Ovary (tissue), 7 donors: ENCODE measurements at regions not wholly inside any gene's neighbourhood (a gene's known extent, or its start where the extent isn't known, plus 50 kb on each side); places are given as distances from the start of the nearest gene placed in this dataset.

Experiments
- DNase-seq, 5 donors: peaks; one replicate each; pipeline ENCODE4 v3.0.0-alpha.2; 2019 to 2020
- H3K27ac ChIP-seq, 2 donors: fragments of 200-600 bp; one replicate each; pipeline versions ENCODE4 v1.5.1 to v1.8.0; 2019 to 2022
- H3K27me3 ChIP-seq: fragments of 200-600 bp; one replicate; pipeline ENCODE4 v1.8.0; 2022
- H3K36me3 ChIP-seq: fragments of 200-600 bp; sonication (generic); one replicate; pipeline ENCODE4 v1.5.1; 2019
- H3K4me1 ChIP-seq: one replicate; pipeline ENCODE4 v1.8.1; 2013; ENCODE audit warnings: mild to moderate bottlenecking, moderate library complexity; ENCODE audit not compliant: insufficient read depth
- H3K4me3 ChIP-seq: fragments of 200-600 bp; sonication (generic); one replicate; pipeline ENCODE4 v1.5.1; 2017
- H3K9me3 ChIP-seq, 2 donors: fragments of 200-600 bp in 1 of 2; sonication (generic) in 1 of 2; one replicate each; pipeline versions ENCODE4 v1.5.1 to v1.8.1; 2013 to 2019; ENCODE audit warnings: mild to moderate bottlenecking in 1 of 2, moderate library complexity in 1 of 2
- EP300 ChIP-seq: sonication (generic); formaldehyde crosslinking; IDR thresholded peaks from one replicate; pipeline ENCODE4 v1.6.1; 2017; ENCODE audit warnings: antibody characterized with exemption
- POLR2A ChIP-seq: fragments of 450-650 bp; IDR thresholded peaks from one replicate; pipeline ENCODE4 v1.6.1; 2017; ENCODE audit warnings: antibody characterized with exemption, mild to moderate bottlenecking, moderate library complexity
- WGBS, 3 donors: extraction: QIAGEN DNeasy Blood & Tissue Kit in 1 of 3; methylation state at CpG; one replicate each; pipeline versions ENCODE4 v1.1.5 to v1.1.7; 2013 to 2017; 5-methylcytosine and 5-hydroxymethylcytosine counted together
- intact Hi-C, 4 donors: fragments of 100-400 bp; cut with DNase I; formaldehyde crosslinking; loops; one replicate each; pipeline versions ENCODE4 v1.11.0 to v1.15.1; 2022 to 2023
- TF ChIP-seq, protein P1 (sequence below), 3 donors: fragments of 450-650 bp in 2 of 3; fragments of 200-600 bp in 1 of 3; IDR thresholded peaks; one replicate each; pipeline versions ENCODE4 v1.5.1 to v1.8.0; 2016 to 2022; ENCODE audit warnings: antibody characterized with exemption in 3 of 3, mild to moderate bottlenecking in 1 of 3
- donor health status: DM: no; HTN: no; CAD: no; lungs with moderate emphysema.
- donor health status: DM: no; HTN: no; CAD: no.
- donor health status: Bipolar disorder and iron deficiency.
- donor health status: DM: no; HTN: no; CAD: no.
- donor health status: DM: yes; HTN: yes; CAD: no.

DNA sequence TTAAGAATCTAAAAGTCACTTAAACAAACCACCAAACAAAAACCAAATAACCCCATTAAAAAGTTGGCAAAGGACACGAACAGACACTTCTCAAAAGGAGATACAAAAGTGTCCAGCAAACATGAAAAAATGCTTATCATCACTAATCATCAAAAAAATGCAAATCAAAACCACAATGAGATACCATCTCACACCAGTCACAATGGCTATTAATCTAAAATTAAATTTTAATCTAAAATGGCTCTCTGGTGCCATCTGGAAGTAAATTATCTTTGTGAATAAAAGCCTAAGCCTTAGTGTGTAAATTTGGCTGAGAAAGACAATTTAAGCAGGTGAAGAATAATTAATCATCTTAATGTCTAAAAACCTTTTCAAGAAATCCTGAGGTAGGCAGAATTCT is 204.5 kb upstream of the PPFIA2 start:
- H3K4me3 ChIP-seq: no peak overlapping the region
- DNase-seq: no peak
- no peaks in the 10 kb centered on the region for H3K4me1 ChIP-seq
- no peaks in the 10 kb centered on the region for H3K36me3 ChIP-seq
- no peak for TF ChIP-seq POLR2A
- TF ChIP-seq, protein P1, sequence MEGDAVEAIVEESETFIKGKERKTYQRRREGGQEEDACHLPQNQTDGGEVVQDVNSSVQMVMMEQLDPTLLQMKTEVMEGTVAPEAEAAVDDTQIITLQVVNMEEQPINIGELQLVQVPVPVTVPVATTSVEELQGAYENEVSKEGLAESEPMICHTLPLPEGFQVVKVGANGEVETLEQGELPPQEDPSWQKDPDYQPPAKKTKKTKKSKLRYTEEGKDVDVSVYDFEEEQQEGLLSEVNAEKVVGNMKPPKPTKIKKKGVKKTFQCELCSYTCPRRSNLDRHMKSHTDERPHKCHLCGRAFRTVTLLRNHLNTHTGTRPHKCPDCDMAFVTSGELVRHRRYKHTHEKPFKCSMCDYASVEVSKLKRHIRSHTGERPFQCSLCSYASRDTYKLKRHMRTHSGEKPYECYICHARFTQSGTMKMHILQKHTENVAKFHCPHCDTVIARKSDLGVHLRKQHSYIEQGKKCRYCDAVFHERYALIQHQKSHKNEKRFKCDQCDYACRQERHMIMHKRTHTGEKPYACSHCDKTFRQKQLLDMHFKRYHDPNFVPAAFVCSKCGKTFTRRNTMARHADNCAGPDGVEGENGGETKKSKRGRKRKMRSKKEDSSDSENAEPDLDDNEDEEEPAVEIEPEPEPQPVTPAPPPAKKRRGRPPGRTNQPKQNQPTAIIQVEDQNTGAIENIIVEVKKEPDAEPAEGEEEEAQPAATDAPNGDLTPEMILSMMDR (IDR thresholded peaks at IDR 0.05): no peak
- no peak for TF ChIP-seq EP300
- WGBS, 3 donors: 47 to 59% (median 50%) methylated on average over 1 of the region's 1 CpG
- H3K27ac ChIP-seq: no peak overlapping the region
- H3K9me3 ChIP-seq: no peaks in the 10 kb centered on the region
- H3K27me3 ChIP-seq: no peaks in the 10 kb centered on the region
- intact Hi-C loops: no loop called here

DNA sequence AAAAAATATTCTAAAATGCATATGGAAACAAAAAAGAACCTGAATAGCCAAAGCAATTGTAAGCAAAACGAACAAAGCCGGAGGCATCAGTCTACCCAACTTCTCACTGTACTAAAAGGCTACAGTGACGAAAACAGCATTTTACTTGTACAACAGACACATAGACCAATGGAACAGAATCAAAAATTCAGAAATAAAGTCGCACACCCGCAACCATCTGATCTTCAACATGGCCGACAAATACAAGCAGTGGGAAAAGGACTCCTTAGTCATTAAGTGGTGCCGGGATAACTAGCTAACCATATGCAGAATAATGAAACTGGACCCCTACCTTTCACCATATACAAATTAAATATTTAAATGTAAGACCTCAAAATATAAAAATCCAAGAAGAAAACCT is 203.9 kb upstream of the PPFIA2 start:
- no peaks in the 10 kb centered on the region for H3K9me3 ChIP-seq
- H3K27ac ChIP-seq: no peak overlapping the region
- intact Hi-C loops: no loop called here
- no peaks in the 10 kb centered on the region for H3K36me3 ChIP-seq
- H3K4me1 ChIP-seq: no peaks in the 10 kb centered on the region
- WGBS, 3 donors: 92 to 93% (median 92%) methylated on average over 7 of the region's 7 CpGs
- DNase-seq: no peak
- no peaks in the 10 kb centered on the region for H3K27me3 ChIP-seq
- no peak overlapping the region for H3K4me3 ChIP-seq
- TF ChIP-seq, protein P1 (IDR thresholded peaks at IDR 0.05): no peak
- TF ChIP-seq EP300: no peak
- no peak for TF ChIP-seq POLR2A

DNA sequence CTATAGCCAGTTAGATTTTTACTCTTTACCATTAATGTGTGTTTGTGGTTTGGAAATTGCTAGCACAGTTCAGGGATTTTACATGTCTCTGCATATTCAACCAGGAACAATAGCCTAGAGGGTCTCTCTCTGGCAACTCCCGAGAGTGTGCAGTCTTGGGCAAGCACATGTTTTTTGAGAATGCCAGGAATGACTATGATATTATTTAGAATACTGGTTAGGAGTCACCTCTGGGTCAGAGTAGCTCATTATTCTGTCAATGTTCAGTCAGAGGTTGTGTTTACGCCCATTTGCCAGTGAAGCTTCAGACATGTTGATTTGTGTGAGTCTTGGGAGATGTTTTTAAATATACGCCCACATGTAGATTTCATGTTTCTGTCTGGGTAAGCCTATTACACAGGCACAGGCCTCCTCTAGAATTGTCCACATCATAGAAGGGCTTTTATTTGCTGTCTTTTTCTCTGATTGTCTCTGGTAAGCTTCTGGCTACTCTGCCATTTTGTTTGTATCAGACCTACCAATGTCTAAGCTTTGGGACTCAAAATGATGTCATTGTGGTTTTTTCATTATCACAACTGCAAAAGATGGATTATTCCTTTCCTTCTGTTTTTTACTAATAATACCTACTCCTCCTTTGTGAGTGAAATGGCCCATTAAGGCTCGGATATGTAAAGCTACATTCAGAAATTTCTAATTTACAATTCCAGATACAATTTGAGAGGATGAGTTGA is 203.1 kb upstream of the PPFIA2 start:
- H3K36me3 ChIP-seq: no peaks in the 10 kb centered on the region
- no peak overlapping the region for H3K27ac ChIP-seq
- no peak overlapping the region for H3K4me3 ChIP-seq
- no peak for TF ChIP-seq POLR2A
- TF ChIP-seq EP300: no peak
- TF ChIP-seq, protein P1 (IDR thresholded peaks at IDR 0.05): no peak
- WGBS, 3 donors: 63 to 68% (median 68%) methylated on average over 4 of the region's 4 CpGs
- intact Hi-C loops: no loop called here
- DNase-seq: no peak
- H3K4me1 ChIP-seq: no peaks in the 10 kb centered on the region
- no peaks in the 10 kb centered on the region for H3K9me3 ChIP-seq
- no peaks in the 10 kb centered on the region for H3K27me3 ChIP-seq

DNA sequence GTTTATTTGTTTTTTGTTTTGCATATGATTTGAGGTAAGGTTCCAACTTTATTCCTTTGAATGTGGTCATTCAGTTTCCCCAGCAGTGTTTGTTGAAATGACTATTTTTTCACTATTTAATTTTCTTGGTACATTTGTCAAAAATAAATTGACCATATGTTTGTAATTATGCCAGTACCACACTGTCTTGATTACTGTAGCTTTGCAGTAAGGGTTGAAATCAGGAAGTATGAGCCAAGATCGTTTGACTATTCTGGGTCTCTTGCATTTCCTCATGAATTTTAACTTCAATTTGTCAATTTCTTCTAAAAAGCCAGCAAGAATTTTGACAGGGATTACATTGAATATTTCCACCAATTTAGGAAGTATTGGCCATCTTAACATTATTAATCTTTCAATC is 199.3 kb upstream of the PPFIA2 start:
- Histone ChIP-seq H3K36me3 (no peaks in the 10 kb centered on the region), H3K4me3 (no peak overlapping the region), H3K9me3 (no peaks in the 10 kb centered on the region), H3K27ac (no peak overlapping the region), H3K27me3 (no peaks in the 10 kb centered on the region), H3K4me1 (no peaks in the 10 kb centered on the region)
- no peak for DNase-seq
- 50 to 68% (median 52%) methylated on average over 1 of the region's 1 CpG for WGBS, 3 donors
- intact Hi-C loops: no loop called here
- TF ChIP-seq POLR2A (no peak), EP300 (no peak)
- TF ChIP-seq, protein P1 (IDR thresholded peaks at IDR 0.05): no peak
